ENCODE measurements at regions not wholly inside any gene's neighbourhood (a gene's known extent, or its start where the extent isn't known, plus 50 kb on each side); places are given as distances from the start of the nearest gene placed in this dataset.

GRCh38 chr12:30850684-30851083 is 75.9 kb upstream of the TSPAN11 start:
- TF ChIP-seq CTCF (conservative IDR thresholded peaks at IDR 0.05) (no peak), EZH2 (IDR thresholded peaks at IDR 0.05; ENCODE audit: low read depth) (no peak)

Data from PC-9 (cell line).